SK-N-MC (cell line): ENCODE measurements at regions not wholly inside any gene's neighbourhood (a gene's known extent, or its start where the extent isn't known, plus 50 kb on each side); places are given as distances from the start of the nearest gene placed in this dataset.

Source experiments
- EZH2 ChIP-seq: fragments of 200-600 bp; sonication (generic); IDR thresholded peaks from one replicate; pipeline ENCODE4 v1.6.1; 2017; ENCODE audit warnings: antibody characterized with exemption
- POLR2AphosphoS5 ChIP-seq: IDR thresholded peaks from 2 replicates; pipeline ENCODE4 v1.6.1; 2012; ENCODE audit warnings: mild to moderate bottlenecking, low read depth, low read length, borderline replicate concordance

- TF ChIP-seq EZH2 (no peak), POLR2AphosphoS5 (no peak)
Measured at GRCh38 chr12:127295630-127296029, 971.3 kb upstream of the TMEM132C start.
